Fibroblast of gingiva (primary cell): ENCODE measurements at regions not wholly inside any gene's neighbourhood (a gene's known extent, or its start where the extent isn't known, plus 50 kb on each side); places are given as distances from the start of the nearest gene placed in this dataset.

Experiments
- DNase-seq: peaks from one replicate; pipeline ENCODE4 v3.0.0-alpha.2; 2011; ENCODE audit warnings: low read depth

DNA sequence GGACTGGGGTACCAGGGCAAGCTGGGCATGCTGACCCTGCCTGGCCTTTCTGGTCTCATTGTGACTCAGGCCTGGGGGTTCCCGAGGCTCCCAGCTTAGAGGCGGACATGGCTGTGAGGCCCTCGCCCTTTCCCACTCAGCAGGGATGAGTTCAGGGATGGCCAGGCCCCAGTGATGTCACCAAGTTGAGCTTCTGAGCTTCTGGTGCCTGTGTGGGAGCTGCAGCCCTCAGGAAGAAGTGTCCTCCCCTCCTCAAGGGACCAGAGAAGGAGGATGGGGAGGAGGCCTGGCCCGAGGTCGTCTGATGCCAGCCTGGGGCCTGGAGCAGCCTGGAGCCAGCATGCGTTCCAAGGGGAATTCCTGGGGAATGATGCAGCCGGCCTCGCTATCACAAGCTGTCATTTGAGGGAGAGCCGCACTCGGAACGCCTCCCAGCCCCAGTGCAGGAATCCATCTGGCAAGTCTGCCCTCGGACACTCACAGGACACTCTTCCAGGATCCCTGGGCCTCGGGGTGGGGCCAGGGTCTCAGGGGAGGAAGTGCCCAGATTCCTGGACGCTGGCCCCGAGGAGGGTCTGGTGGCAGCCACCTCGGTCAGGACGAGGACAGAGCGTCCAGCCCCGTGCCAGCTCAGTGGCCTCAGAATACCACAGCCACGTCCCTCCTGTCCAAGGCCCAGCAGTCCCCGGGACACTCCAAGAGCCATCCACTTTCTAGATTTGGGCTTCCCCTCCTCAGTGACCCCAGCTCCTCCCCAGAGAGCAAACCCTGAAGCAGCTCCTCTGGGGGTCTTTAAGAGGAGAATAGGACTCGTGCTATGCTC, 61.2 kb upstream of the GPC1 start:
- peak; percentile 92 for DNase-seq

DNA sequence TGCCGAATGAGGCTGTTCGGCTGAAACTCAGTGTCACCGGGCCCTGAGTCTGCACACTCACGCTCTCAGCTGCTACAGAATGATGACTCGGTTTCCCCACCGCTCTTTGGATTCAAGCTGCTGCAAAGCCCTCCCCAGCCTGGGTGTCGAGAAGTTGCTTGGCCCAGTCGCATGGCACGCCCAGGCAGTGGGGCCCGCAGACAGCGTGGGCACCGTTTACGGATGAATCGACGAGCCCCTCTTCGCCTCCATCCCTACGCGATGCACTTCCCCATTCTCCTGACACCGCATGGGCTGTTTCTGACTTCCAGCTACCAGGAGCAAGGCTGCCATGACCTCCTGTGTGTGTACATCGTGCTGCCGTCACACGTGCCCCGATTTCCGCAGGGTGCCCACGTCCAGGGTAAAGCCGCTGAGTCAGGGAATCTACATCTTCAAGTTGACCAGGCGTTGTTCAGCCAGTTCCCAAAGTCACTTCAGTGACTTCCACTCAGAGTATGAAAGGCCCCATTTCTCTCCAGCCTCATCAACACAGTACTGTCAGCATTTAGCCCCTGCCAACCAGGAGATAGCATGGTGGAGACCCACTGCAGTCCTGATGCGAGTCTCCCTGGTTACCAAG, 60.3 kb upstream of the GPC1 start:
- DNase-seq, result no peak

DNA sequence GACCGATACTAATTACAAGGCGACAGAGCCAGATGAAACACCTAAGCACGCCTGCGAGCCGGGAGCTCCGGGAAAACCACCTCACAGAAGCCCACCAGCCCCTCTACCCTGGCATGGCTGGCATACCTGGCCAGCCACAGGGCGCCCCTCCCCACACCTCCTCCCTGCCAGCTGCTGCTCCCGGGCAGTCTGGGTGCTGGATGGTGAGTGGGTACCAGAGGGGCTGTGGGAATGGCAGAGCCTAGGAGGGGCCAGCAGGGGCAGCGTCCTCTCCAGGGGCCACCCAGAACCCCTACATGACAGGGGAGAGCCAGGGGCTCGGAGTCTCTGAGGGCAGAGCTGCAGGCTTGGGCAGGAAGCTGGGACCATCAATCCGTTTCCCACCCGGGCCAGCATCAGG, 58.7 kb upstream of the GPC1 start:
- DNase-seq, result no peak

DNA sequence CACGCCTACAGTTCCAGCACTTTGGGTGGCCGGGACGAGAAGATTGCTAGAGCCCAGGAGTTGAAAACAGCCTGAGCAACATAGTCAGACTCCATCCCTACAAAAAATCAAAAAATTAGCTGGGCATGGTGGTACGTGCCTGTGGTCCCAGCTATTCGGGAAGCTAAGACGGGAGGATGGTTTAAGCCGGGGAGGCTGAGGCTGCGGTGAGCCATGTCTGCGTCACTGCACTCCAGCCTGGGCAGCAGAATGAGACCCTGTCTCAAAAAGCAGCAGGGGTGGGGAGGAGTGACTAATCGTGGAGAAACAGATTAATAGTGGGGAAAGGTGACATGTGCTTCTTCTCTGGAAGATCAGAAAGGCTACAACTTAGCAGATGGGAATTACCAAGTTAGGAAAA, 58.1 kb upstream of the GPC1 start:
- no peak for DNase-seq

DNA sequence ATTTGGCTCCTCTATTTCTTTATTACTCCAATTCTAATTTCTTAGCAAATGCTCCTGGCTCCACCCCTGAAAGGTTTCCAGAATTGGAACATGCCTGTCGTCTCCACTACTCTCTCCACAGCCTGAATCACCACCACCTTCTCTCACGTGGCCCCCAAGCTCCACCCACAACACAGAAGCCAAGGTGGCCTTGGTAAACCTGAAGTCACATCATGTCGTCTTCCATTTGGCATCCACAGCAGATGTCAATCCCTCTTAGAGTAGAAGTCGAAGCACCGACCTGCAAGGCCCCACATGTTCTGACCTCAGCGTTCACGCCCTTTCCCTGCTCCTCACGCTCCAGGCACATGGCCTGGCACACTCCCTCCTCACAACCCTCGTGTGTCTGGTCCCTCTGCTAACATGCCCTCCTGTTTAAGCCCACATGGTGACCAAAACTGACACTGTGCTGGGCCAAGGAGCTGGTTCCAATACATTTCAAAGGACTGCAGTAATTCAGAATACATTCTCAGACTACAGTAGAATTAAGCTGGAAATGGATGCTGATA, 56.3 kb upstream of the GPC1 start:
- DNase-seq, result no peak

DNA sequence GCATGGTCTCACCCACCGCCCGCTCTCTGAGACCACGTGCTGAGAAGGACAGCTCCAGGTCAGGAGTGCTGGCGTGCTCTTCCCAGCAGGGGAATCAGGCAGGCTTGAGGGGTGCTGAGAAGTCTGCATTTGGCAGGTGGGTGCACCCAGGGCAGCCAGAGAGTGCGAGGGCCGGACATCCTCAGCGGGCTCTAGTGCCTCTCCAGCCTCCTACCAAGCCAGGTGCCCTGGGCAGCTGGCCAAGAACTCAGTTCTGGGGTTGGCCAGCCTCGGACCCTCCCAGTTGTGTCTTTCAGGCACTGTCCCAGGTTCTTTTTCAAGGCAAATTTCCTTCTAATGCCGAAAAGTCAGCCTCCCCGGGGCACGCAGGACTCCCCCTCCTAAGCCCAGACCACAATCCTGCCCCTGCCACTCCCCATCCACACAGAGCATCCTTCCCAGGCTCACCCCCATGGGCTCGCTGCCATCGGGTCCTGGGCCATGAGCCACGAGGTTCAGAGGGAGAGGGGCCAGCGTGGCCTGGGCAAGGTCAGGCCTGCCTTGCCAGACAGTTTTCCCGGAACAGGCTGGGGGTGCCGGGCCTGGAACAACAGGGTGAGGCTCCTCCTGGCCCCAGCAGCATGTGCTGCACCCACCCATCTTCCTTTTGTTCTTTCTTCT, 52.2 kb upstream of the GPC1 start:
- DNase-seq, result no peak

DNA sequence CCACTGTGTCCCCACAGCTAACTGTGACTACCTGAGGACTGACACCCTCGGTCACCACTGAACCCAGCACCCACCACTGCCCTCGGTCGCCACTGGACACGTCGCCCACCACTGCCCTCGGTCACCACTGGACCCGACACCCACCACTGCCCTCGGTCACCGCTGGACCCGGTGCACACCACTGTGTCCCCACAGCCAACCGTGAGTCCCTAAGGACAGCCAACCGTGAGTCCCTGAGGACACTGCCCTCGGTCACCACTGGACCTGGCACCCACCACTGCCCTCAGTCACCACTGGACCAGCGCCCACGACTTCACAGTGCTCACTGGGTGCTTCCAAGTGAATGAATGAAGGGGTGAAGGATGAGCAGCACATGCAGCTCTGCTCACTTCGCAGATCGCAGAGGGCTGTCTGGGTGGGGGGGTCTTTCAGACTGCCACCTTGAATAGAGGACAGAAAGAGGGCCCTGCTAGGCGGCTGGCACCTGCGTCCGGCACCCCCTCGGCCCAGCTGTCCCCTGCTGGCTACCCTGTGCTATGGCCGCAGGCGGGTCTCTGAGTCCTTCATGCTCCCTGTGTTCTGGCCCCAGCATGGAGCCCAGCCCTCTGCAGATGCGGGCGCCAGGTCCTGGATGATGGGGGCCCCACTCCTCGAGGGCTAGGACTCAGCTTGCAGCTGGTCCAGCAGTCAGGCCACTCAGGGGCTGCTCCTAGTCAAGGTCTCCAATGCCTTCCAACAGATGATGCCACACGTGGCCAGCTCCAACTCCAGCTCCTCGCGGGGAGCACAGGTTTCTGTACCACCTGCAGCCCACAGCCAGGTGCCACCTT, 51.4 kb upstream of the GPC1 start:
- no peak for DNase-seq

DNA sequence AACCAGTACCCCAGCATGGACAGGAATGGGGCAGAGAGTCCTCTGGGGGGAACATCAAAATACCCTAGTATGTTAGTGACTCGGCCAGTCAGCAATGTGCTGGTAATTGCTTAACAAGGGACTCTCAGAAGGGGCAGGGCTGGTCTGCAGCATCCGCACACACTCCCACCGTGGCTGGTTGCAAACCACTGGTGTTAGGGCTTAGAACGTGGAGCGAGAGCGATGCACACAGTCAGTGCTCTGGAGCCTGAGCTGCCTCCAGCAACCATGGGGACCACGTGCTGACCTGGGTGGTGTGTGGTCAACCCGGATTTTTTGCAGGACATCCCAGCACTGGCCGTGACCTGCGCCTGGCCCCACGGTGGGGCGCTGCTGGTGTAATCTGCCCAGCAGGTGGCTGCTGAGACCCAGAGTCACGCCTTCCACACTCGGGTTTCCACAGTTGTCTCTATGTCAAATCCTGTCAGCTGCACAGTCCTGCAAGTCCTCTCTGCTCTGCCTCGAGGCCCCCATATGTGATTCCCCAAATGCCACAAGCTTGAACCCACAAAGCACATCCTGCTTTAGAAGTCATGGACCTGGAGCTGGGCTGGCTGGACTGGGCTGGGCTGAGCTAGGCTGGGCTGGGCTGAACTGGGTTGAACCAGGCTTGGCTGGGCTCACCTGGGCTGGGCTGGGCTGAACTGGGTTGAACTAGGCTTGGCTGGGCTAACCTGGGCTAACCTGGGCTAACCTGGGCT, 50.6 kb upstream of the GPC1 start:
- no peak for DNase-seq

DNA sequence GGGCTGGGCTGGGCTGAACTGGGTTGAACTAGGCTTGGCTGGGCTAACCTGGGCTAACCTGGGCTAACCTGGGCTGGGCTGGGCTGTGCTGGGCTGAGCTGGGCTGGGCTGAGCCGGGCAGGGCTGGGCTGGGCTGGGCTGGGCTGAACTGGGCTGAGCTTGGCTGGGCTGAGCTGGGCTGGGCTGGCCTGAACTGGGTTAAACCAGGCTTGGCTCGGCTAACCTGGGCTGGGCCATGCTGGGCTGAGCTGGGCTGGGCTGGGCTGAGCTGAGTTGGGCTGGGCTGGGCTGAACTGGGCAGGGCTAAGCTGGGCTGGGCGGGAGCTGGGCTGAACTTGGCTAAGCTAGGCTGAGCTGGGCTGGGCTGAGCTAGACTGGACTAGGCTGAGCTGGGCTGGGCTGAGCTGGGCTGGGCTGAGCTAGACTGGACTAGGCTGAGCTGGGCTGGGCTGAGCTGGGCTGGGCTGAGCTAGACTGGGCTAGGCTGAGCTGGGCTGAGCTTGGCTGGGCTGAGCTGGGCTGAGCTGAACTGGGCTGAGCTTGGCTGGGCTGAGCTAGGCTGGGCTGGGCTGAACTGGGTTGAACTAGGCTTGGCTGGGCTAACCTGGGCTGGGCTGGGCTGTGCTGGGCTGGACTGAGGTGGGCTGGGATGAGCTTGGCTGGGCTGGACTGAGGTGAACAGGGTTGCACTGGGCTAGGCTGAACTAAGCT, 49.9 kb upstream of the GPC1 start:
- DNase-seq, result peak; percentile 36
